NCI-H2171 (cell line): ENCODE measurements at regions not wholly inside any gene's neighbourhood (a gene's known extent, or its start where the extent isn't known, plus 50 kb on each side); places are given as distances from the start of the nearest gene placed in this dataset.
"Not testable (repeated sequence)": the region's sequence is repeated elsewhere in the genome, so short reads cannot be mapped to it uniquely, and the experiment has no call there.

ENCODE experiments used
- DNase-seq: peaks from one replicate; lab custom pipeline; 2025; lab: John Stamatoyannopoulos, UW

DNA sequence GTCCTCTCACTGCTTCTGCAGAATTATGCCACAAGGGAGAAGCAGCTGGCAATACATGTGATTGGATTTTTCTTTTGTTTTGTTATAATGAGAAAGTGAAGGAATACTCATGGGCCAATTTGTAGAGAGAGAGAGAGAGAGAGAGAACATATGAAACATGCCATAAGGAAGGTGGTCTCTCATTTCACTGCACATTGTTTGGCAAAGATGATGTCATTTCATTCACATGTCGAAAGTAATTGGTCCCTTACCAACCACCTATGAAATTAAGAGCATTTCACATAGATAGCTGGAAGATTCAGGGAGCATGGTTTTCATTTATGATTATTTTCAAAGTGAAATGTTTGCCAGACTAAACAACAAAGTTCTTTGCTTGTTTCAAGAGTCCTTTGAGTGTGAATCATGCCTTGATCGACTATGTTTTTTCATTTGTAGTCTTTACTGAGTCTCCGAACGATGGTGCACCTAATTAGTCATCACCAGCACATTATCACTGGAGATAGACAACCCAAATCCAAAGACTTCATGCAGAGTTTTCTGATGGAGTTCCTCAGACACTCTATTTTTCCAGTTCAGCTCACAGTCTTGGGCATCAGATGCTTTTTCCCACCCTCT, 130.1 kb upstream of the ZEB1 start:
- DNase-seq, result no peak

DNA sequence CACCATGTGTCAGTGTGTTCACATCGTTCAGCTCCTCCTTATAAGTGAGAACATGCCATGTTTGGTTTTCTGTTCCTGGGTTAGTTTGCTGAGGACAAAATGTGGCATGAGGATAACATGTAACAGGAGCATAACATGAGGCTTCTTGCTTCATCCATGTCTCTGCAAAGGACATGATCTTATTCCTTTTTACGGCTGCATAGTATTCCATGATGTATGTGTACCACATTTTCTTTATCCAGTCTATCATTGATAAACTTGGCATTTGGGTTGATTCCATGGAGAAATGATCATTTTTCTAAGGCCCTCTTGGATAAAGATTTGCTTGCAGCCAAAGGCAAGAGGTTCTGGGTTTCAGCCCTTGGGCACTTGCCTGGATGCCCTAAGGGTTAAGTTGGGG, 128.5 kb upstream of the ZEB1 start:
- DNase-seq, result no peak

GRCh38 chr10:31192475-31192874, 126.5 kb upstream of the ZEB1 start:
- no peak for DNase-seq

- no peak for DNase-seq
These were observed 124.0 kb upstream of the ZEB1 start for GRCh38 chr10:31194986-31195385.

DNA sequence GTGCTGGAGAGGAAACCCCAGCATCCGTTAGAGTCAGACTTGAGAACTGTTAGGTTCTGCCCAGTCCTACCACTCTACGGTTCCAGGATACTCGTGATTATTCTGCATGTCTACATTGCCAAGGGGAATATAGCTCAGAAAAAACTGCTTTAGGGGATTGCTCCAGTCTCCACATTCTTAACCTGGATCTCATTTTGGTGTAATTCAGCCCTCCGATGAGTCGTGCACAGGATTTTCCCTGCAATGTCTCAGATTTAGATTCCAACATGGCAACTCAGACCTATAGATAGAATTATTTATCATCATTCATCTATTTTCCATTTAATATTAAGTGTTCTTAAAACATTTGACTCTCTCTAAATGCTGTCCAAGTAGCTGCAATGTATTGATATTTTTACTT, 121.1 kb upstream of the ZEB1 start:
- DNase-seq, result no peak

GRCh38 chr10:31204090-31204489, 114.9 kb upstream of the ZEB1 start:
- no peak for DNase-seq

DNA sequence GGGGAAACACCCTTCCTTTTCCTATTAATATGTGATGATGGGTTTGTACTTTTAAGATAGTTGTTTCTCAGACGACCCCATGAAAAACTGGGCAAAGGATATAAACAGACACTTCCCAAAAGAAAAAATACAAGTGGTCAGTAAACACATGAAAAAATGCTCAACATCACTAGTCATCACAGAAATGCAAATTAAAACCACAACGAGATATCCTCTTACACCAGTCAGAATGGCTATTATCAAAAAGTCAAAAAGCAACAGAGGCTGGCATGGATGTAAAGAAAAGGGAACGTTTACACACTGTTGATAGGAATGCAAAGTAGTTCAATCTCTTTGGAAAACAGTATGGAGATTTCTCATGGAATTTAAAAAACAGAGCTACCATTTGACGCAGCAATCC, 111.4 kb upstream of the ZEB1 start:
- DNase-seq, result no peak

- no peak for DNase-seq
These were observed 109.5 kb upstream of the ZEB1 start for GRCh38 chr10:31209478-31209877.

DNA sequence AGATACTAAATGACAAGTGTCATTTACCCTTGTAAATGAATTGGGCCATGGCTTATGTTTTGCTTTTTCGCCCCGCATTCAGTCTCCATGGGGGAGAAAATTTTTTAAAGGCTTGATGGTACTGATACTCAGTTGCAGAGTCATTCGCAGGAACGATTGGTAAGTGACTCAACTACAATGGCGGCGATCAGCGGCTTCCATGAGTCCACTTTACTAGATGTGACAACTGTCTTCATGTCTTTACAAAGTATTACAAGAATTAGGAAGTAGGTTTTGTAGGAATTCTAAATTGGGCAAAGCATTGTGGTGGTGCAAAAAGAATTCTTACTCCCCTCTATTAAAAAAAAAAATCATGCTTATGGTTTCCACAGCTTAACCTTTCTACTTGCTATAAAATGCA, 108.8 kb upstream of the ZEB1 start:
- no peak for DNase-seq

DNA sequence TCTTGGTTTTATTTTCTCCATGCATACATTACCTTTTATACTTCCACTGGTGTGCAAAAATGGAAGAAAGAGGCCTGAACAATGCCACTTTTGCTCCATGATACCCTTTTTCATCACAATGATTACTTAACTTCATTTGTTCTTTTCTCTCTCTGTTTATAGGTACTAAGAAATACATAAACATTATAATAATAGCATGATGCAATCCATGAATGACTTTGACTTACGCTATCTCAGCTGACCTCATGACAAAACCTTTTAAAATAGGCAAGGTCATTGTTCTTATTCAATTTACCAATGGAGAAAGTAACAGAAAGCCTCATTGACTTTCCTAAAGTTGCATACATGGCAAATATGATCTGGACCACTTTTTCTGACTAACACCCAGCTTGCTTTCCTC, 105.1 kb upstream of the ZEB1 start:
- no peak for DNase-seq

GRCh38 chr10:31215052-31215451, 104.0 kb upstream of the ZEB1 start:
- DNase-seq, result no peak

GRCh38 chr10:31219306-31219705, 99.7 kb upstream of the ZEB1 start:
- no peak for DNase-seq

DNA sequence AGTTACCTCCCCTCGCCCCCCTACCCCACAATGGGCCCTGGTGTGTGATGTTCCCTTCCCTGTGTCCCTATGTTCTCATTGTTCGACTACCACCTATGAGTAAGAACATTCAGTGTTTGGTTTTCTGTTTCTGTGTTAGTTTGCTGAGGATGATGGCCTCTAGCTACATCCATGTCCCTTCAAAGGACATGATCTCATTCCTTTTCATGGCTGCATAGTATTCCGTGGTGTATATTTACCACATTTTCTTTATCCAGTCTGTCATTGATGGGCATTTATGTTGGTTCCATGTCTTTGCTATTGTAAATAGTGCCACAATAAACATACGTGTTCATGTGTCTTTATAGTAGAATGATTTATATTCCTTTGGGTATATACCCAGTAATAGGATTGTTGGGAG, 90.2 kb upstream of the ZEB1 start:
- not testable (repeated sequence) for DNase-seq

- DNase-seq, result no peak
These were observed 79.1 kb upstream of the ZEB1 start for GRCh38 chr10:31239961-31240360.

DNA sequence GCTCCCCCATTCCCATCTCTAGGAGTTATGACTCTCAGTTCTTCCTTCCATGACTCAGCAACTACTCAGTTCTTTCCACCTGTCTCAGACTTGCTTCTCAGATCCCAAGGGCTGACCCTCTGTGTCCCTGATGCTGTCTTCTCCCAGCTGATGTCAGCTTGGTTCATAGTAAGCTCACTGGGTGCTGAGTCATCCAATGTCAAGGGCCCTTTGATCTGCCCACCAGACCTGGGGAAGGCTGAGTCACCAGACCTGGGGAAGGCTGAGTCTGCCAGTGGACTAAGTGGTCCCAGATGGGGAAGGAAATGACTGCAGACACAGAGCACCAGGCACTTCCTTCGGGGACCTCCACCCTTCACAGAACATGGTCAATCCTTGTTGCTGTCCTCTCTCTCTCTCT, 76.1 kb upstream of the ZEB1 start:
- DNase-seq, result no peak

DNA sequence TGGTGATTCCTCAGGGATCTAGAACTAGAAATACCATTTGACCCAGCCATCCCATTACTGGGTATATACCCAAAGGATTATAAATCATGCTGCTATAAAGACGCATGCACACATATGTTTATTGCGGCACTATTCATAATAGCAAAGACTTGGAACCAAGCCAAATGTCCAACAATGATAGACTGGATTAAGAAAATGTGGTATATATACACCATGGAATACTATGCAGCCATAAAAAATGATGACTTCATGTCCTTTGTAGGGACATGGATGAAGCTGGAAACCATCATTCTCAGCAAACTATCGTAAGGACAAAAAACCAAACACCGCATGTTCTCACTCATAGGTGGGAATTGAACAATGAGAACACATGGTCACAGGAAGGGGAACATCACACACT, 67.9 kb upstream of the ZEB1 start:
- DNase-seq, result not testable (repeated sequence)

- no peak for DNase-seq
These were observed 65.8 kb upstream of the ZEB1 start for GRCh38 chr10:31253237-31253636.

DNA sequence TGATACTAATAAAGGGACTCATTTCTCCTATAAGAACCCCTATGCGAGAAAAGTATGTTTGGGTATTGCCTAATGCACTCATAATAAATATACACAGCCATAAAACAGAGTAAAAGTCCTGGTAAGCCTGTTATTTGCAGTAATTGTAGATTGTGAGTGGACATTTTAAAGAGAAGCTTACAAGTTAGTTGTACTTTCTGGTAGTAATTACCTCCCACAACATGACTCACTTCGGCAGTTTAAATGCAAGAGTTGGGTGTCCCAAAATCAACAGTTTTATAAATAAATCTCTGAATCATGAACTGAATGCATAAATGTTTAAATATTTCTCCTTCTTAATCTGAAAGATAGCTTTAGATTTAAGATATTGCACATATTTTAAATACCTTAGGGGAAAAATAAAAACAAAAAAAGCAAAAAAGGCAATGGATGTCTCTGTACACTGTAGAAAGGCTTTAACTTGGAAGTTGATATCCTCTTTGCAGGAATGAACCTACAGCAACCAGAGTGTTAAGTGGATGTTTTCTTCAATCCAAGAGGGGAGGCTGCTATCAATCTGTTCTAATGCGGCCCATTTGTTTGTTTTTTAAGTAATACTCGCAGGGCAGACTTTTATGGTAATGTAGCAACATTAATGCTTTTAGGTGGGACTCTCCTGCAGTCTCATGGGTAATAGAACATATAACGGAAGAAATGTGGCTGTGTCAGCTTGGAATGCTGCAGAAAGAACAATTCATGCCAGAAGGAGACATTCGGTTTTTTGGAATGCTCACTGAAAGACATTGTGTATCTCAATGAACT, 57.3 kb upstream of the ZEB1 start:
- DNase-seq, result no peak

DNA sequence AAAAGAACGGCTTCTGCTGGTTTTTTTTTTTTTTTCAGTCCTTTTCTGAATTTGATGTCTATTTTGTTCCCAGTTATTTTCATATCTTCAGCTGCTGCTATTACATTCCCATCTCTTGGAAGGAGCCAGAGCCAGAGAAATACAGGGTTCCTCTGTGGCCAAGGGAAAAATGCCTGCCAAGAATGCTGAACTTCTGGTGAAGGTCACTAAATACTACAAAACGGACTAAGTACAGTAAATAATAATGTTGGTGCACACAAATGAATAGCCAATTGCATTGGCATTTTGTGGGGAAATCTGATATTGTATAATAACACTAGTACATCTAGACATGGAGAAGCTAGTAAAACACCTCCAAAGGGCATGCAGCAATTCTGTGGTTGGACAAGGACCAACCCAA, 56.3 kb upstream of the ZEB1 start:
- no peak for DNase-seq

DNA sequence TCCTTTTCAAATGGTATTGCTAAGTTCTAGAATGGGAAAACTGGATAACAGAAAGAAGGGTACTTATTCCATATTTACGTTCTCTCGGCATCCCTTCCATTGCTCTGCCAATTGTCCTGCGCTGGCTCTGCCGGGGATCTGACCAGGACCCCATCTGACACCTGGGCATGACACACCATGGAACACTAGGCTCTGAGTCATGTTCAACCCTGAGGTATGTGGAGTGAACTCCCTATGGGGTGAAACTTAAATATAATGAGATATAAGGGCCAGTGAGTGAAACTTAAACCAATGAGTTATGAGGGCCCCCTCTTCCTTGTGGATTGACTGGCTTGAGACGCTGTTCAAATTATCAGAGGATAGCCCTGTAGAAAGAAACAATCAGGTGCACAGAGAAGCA, 55.1 kb upstream of the ZEB1 start:
- DNase-seq, result no peak

DNA sequence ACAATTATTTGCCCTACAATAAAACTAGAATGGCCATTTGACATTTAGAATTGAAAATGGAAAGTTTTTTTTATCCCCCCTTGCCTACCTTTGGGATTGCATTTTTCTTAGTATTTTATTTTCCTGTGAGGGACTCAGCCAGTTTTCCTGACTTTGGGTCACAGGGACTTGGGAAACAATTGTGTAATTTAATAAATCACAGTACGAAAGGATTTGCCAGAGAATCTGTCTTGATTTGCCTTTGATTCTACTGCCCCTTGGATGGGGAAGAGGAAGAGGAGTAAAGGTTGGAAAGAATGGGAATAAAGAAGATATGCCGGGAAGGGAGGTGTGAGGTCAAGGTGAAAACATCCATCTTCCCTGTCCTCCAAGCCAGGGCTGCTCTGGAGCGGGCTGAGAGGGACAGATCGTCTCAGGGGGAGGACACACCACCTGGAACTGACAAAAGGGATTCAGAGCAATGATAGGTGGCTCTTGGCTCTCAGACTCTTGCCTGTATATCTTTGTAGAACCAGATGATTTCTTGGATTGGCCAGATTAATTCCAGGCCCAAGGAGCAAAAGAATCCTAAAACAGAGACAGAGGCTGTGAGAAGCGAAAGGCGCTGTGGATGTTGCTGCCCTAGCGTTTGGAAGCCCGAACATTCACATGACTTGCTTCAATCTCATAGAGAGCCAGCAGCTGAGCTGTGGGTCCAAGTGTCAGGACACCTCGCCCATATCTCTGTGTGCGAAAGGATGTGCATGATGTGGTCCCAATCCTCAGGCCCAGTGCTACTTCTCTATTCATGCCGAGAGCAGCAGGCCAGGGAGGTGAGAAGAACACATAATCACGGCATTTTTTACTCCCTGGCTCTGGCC, 50.3 kb upstream of the ZEB1 start:
- no peak for DNase-seq
